GM23338 (cell line): ENCODE measurements at regions not wholly inside any gene's neighbourhood (a gene's known extent, or its start where the extent isn't known, plus 50 kb on each side); places are given as distances from the start of the nearest gene placed in this dataset.

Experiments
- ATAC-seq: fragments of 200-7000 bp; cut with Tn5 transposase; 3 replicates; pipeline ENCODE4 v1.9.1; 2020
- DNase-seq: peaks from one replicate; pipeline ENCODE4 v3.0.0-alpha.2; 2015; ENCODE audit warnings: low spot score
- H2AFZ ChIP-seq: fragments of 200-600 bp; sonication (generic); 2 replicates; pipeline ENCODE4 v1.8.0; 2016; ENCODE audit warnings: antibody characterized with exemption, mild to moderate bottlenecking, moderate library complexity
- H3F3A ChIP-seq: fragments of 200-600 bp; sonication (generic); replicated peaks from 2 replicates; pipeline ENCODE4 v1.8.0; 2017; ENCODE audit warnings: antibody characterized with exemption, mixed run types, low read depth
- H3K27ac ChIP-seq: fragments of 200-600 bp; sonication (generic); 2 replicates; pipeline ENCODE4 v1.6.1; 2016; ENCODE audit warnings: low read depth
- H3K27me3 ChIP-seq: fragments of 200-600 bp; sonication (generic); 2 replicates; pipeline ENCODE4 v1.8.0; 2016; ENCODE audit warnings: mild to moderate bottlenecking, mixed run types, moderate library complexity; ENCODE audit not compliant: insufficient read depth
- H3K36me3 ChIP-seq: fragments of 200-600 bp; sonication (generic); 2 replicates; pipeline ENCODE4 v1.8.0; 2016; ENCODE audit warnings: mild to moderate bottlenecking; ENCODE audit not compliant: insufficient read depth
- H3K4me1 ChIP-seq: fragments of 200-600 bp; sonication (generic); 2 replicates; pipeline ENCODE4 v1.8.0; 2016; ENCODE audit warnings: mild to moderate bottlenecking, moderate library complexity; ENCODE audit not compliant: insufficient read depth
- H3K4me2 ChIP-seq: fragments of 200-600 bp; sonication (generic); 2 replicates; pipeline ENCODE4 v1.7.1; 2017; ENCODE audit warnings: mixed run types
- H3K4me3 ChIP-seq: fragments of 200-600 bp; sonication (generic); 2 replicates; pipeline ENCODE4 v1.6.1; 2016; ENCODE audit warnings: mixed run types
- H3K79me2 ChIP-seq: fragments of 200-600 bp; sonication (generic); replicated peaks from 2 replicates; pipeline ENCODE4 v1.8.0; 2017; ENCODE audit warnings: mild to moderate bottlenecking; ENCODE audit not compliant: insufficient read depth
- H3K9me2 ChIP-seq: fragments of 200-600 bp; sonication (generic); 2 replicates; pipeline ENCODE4 v1.8.0; 2017; ENCODE audit not compliant: insufficient read depth
- H4K20me1 ChIP-seq: fragments of 200-600 bp; sonication (generic); replicated peaks from 2 replicates; pipeline ENCODE4 v1.8.0; 2017; ENCODE audit warnings: mild to moderate bottlenecking; ENCODE audit not compliant: insufficient read depth
- H3K27ac Mint-ChIP-seq: 2 replicates; pipeline ENCODE4 v1.8.0; 2020; ENCODE audit warnings: inconsistent platforms, mild to moderate bottlenecking, moderate library complexity, mixed read lengths
- H3K27me3 Mint-ChIP-seq: 3 replicates; pipeline ENCODE4 v1.8.0; 2022; ENCODE audit warnings: low read depth, mild to moderate bottlenecking, moderate library complexity, mixed read lengths, inconsistent platforms; ENCODE audit not compliant: insufficient read depth, poor library complexity
- H3K36me3 Mint-ChIP-seq: 3 replicates; pipeline ENCODE4 v1.8.0; 2021; ENCODE audit warnings: low read depth, mild to moderate bottlenecking, inconsistent platforms, moderate library complexity, mixed read lengths
- H3K4me1 Mint-ChIP-seq: 3 replicates; pipeline ENCODE4 v1.8.0; 2020; ENCODE audit warnings: mild to moderate bottlenecking, inconsistent platforms, mixed read lengths
- H3K4me3 Mint-ChIP-seq: 3 replicates; pipeline ENCODE4 v1.8.0; 2021; ENCODE audit warnings: moderate library complexity, mild to moderate bottlenecking, inconsistent platforms, mixed read lengths
- H3K9me3 Mint-ChIP-seq: 3 replicates; pipeline ENCODE4 v1.8.0; 2020; ENCODE audit warnings: moderate library complexity, mild to moderate bottlenecking, inconsistent platforms, mixed read lengths
- CREB1 ChIP-seq: fragments of 250-450 bp; sonication (Bioruptor Pico); IDR thresholded peaks from 2 replicates; pipeline ENCODE4 v1.5.0; 2020; ENCODE audit warnings: low read depth, mild to moderate bottlenecking, moderate library complexity
- EZH2 ChIP-seq: fragments of 200-600 bp; sonication (generic); IDR thresholded peaks from one replicate; pipeline ENCODE4 v1.8.0; 2017; ENCODE audit warnings: antibody characterized with exemption, mild to moderate bottlenecking, low read depth; ENCODE audit not compliant: unreplicated experiment
- EZH2phosphoT487 ChIP-seq: fragments of 200-600 bp; sonication (generic); IDR thresholded peaks from one replicate; pipeline ENCODE4 v1.8.1; 2018; ENCODE audit warnings: antibody characterized with exemption; ENCODE audit not compliant: unreplicated experiment
- JUNB ChIP-seq: IDR thresholded peaks from one replicate; pipeline ENCODE4 v1.6.1; 2016; ENCODE audit warnings: antibody characterized with exemption; ENCODE audit not compliant: unreplicated experiment
- NANOG ChIP-seq: IDR thresholded peaks from 2 replicates; pipeline ENCODE4 v1.6.1; 2016; ENCODE audit warnings: antibody characterized with exemption, borderline replicate concordance
- POLR2AphosphoS5 ChIP-seq: IDR thresholded peaks from 2 replicates; pipeline ENCODE4 v1.6.1; 2016; ENCODE audit warnings: antibody characterized with exemption, low read depth
- STAT1 ChIP-seq: IDR thresholded peaks from one replicate; pipeline ENCODE4 v1.6.1; 2016; ENCODE audit warnings: antibody characterized with exemption; ENCODE audit not compliant: unreplicated experiment
- ZNF114 ChIP-seq: fragments of 250-450 bp; sonication (Bioruptor Pico); IDR thresholded peaks from 2 replicates; pipeline ENCODE4 v1.5.0; 2020; ENCODE audit warnings: mild to moderate bottlenecking, moderate library complexity
- ZNF331 ChIP-seq: fragments of 250-450 bp; sonication (Bioruptor Pico); IDR thresholded peaks from 2 replicates; pipeline ENCODE4 v1.5.0; 2020; ENCODE audit warnings: low read depth, mild to moderate bottlenecking, moderate library complexity
- TF ChIP-seq, protein P1 (sequence below), 2 experiments: fragments of 200-600 bp in 1 of 2; sonication (generic) in 1 of 2; conservative IDR thresholded peaks; 2 replicates each; pipeline versions ENCODE4 v1.5.1 to v1.6.1; 2016 to 2017; ENCODE audit warnings: antibody characterized with exemption in 2 of 2, low read depth in 2 of 2, mild to moderate bottlenecking in 2 of 2, moderate library complexity in 1 of 2
- TF ChIP-seq, protein P2 (sequence below): fragments of 250-450 bp; sonication (Bioruptor Pico); IDR thresholded peaks from 2 replicates; pipeline ENCODE4 v1.5.0; 2020; ENCODE audit warnings: mild to moderate bottlenecking, moderate library complexity
- TF ChIP-seq, protein P3 (sequence below): IDR thresholded peaks from one replicate; pipeline ENCODE4 v1.6.1; 2018; ENCODE audit warnings: antibody characterized with exemption; ENCODE audit not compliant: unreplicated experiment
- TF ChIP-seq, protein P4 (sequence below): IDR thresholded peaks from 2 replicates; pipeline ENCODE4 v1.6.1; 2016; ENCODE audit warnings: antibody characterized with exemption

DNA sequence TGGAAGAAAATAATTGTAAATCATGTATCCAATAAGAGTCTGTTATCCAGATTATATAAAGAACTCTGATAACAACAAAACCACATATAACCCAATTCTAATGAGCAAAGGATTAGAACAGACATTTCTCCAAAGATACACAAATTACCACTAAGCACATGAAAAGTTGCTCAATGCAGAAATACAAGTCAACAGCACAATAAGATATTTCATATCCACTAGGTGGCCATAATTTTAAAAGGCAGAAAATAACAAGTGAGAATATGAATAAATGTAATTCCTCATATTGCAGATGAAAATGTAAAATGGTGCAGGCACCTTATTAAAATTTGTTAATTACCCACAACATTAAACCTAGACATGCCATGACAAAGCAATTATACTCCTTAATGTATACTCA is 73.9 kb upstream of the ZCCHC13 start (continued):
- TF ChIP-seq EZH2, result no peak
- TF ChIP-seq ZNF114 (CRISPR knock-in tag), result no peak
- TF ChIP-seq STAT1, result no peak
- TF ChIP-seq EZH2phosphoT487, result no peak

DNA sequence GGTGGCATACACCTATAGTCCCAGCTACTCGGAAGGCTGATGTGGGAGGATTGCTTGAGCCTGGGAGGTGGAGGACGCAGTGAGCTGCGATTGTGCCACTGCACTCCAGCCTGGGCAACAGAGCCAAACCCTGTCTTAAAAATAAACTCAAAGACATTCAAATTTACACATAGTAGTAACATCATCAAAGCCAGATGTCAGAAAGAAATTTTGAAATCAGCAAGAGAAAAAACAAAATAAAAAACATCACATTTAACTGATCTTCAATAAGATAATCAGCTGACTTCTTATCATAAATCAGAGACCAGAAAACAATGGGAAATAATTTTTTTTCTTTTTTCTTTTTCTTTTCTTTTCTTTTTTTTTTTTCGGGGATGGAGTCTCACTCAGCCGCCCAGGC is 78.9 kb upstream of the ZCCHC13 start:
- no peak for TF ChIP-seq CREB1 (CRISPR knock-in tag)
- TF ChIP-seq, protein P1, sequence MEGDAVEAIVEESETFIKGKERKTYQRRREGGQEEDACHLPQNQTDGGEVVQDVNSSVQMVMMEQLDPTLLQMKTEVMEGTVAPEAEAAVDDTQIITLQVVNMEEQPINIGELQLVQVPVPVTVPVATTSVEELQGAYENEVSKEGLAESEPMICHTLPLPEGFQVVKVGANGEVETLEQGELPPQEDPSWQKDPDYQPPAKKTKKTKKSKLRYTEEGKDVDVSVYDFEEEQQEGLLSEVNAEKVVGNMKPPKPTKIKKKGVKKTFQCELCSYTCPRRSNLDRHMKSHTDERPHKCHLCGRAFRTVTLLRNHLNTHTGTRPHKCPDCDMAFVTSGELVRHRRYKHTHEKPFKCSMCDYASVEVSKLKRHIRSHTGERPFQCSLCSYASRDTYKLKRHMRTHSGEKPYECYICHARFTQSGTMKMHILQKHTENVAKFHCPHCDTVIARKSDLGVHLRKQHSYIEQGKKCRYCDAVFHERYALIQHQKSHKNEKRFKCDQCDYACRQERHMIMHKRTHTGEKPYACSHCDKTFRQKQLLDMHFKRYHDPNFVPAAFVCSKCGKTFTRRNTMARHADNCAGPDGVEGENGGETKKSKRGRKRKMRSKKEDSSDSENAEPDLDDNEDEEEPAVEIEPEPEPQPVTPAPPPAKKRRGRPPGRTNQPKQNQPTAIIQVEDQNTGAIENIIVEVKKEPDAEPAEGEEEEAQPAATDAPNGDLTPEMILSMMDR (conservative IDR thresholded peaks at IDR 0.05; ENCODE audit: low read depth in 2 of 2), result no peak
- TF ChIP-seq, protein P2, sequence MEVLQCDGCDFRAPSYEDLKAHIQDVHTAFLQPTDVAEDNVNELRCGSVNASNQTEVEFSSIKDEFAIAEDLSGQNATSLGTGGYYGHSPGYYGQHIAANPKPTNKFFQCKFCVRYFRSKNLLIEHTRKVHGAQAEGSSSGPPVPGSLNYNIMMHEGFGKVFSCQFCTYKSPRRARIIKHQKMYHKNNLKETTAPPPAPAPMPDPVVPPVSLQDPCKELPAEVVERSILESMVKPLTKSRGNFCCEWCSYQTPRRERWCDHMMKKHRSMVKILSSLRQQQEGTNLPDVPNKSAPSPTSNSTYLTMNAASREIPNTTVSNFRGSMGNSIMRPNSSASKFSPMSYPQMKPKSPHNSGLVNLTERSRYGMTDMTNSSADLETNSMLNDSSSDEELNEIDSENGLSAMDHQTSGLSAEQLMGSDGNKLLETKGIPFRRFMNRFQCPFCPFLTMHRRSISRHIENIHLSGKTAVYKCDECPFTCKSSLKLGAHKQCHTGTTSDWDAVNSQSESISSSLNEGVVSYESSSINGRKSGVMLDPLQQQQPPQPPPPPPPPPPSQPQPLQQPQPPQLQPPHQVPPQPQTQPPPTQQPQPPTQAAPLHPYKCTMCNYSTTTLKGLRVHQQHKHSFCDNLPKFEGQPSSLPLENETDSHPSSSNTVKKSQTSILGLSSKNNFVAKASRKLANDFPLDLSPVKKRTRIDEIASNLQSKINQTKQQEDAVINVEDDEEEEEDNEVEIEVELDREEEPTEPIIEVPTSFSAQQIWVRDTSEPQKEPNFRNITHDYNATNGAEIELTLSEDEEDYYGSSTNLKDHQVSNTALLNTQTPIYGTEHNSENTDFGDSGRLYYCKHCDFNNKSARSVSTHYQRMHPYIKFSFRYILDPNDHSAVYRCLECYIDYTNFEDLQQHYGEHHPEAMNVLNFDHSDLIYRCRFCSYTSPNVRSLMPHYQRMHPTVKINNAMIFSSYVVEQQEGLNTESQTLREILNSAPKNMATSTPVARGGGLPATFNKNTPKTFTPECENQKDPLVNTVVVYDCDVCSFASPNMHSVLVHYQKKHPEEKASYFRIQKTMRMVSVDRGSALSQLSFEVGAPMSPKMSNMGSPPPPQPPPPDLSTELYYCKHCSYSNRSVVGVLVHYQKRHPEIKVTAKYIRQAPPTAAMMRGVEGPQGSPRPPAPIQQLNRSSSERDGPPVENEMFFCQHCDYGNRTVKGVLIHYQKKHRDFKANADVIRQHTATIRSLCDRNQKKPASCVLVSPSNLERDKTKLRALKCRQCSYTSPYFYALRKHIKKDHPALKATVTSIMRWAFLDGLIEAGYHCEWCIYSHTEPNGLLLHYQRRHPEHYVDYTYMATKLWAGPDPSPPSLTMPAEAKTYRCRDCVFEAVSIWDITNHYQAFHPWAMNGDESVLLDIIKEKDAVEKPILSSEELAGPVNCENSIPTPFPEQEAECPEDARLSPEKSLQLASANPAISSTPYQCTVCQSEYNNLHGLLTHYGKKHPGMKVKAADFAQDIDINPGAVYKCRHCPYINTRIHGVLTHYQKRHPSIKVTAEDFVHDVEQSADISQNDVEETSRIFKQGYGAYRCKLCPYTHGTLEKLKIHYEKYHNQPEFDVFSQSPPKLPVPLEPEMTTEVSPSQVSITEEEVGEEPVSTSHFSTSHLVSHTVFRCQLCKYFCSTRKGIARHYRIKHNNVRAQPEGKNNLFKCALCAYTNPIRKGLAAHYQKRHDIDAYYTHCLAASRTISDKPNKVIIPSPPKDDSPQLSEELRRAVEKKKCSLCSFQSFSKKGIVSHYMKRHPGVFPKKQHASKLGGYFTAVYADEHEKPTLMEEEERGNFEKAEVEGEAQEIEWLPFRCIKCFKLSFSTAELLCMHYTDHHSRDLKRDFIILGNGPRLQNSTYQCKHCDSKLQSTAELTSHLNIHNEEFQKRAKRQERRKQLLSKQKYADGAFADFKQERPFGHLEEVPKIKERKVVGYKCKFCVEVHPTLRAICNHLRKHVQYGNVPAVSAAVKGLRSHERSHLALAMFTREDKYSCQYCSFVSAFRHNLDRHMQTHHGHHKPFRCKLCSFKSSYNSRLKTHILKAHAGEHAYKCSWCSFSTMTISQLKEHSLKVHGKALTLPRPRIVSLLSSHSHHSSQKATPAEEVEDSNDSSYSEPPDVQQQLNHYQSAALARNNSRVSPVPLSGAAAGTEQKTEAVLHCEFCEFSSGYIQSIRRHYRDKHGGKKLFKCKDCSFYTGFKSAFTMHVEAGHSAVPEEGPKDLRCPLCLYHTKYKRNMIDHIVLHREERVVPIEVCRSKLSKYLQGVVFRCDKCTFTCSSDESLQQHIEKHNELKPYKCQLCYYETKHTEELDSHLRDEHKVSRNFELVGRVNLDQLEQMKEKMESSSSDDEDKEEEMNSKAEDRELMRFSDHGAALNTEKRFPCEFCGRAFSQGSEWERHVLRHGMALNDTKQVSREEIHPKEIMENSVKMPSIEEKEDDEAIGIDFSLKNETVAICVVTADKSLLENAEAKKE (CRISPR knock-in tag), result no peak
- TF ChIP-seq, protein P3, sequence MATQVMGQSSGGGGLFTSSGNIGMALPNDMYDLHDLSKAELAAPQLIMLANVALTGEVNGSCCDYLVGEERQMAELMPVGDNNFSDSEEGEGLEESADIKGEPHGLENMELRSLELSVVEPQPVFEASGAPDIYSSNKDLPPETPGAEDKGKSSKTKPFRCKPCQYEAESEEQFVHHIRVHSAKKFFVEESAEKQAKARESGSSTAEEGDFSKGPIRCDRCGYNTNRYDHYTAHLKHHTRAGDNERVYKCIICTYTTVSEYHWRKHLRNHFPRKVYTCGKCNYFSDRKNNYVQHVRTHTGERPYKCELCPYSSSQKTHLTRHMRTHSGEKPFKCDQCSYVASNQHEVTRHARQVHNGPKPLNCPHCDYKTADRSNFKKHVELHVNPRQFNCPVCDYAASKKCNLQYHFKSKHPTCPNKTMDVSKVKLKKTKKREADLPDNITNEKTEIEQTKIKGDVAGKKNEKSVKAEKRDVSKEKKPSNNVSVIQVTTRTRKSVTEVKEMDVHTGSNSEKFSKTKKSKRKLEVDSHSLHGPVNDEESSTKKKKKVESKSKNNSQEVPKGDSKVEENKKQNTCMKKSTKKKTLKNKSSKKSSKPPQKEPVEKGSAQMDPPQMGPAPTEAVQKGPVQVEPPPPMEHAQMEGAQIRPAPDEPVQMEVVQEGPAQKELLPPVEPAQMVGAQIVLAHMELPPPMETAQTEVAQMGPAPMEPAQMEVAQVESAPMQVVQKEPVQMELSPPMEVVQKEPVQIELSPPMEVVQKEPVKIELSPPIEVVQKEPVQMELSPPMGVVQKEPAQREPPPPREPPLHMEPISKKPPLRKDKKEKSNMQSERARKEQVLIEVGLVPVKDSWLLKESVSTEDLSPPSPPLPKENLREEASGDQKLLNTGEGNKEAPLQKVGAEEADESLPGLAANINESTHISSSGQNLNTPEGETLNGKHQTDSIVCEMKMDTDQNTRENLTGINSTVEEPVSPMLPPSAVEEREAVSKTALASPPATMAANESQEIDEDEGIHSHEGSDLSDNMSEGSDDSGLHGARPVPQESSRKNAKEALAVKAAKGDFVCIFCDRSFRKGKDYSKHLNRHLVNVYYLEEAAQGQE, result no peak
- no peak for TF ChIP-seq ZNF331 (CRISPR knock-in tag)
- no peak for TF ChIP-seq EZH2
- TF ChIP-seq, protein P4, sequence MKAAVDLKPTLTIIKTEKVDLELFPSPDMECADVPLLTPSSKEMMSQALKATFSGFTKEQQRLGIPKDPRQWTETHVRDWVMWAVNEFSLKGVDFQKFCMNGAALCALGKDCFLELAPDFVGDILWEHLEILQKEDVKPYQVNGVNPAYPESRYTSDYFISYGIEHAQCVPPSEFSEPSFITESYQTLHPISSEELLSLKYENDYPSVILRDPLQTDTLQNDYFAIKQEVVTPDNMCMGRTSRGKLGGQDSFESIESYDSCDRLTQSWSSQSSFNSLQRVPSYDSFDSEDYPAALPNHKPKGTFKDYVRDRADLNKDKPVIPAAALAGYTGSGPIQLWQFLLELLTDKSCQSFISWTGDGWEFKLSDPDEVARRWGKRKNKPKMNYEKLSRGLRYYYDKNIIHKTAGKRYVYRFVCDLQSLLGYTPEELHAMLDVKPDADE, result no peak
- no peak for TF ChIP-seq POLR2AphosphoS5
- TF ChIP-seq ZNF114 (CRISPR knock-in tag), result no peak
- TF ChIP-seq JUNB, result no peak
- TF ChIP-seq NANOG, result no peak
- TF ChIP-seq STAT1, result no peak
- no peak for TF ChIP-seq EZH2phosphoT487
- Mint-ChIP-seq H3K4me1 (peaks cover 11% of the 10 kb centered on the region; the same call in 1 of the 3 replicates), H3K27ac (no peak overlapping the region), H3K36me3 (peaks cover 11% of the 10 kb centered on the region), H3K27me3 (peaks cover 2% of the 10 kb centered on the region), H3K4me3 (no peak overlapping the region), H3K9me3 (no peaks in the 10 kb centered on the region)
- no peaks in the 10 kb centered on the region for H3K36me3 ChIP-seq
- H3K27me3 ChIP-seq, result no peaks in the 10 kb centered on the region
- peaks cover 56% of the 10 kb centered on the region for H3K79me2 ChIP-seq
- H3K4me3 ChIP-seq, result no peak overlapping the region
- no peaks in the 10 kb centered on the region for H3K9me2 ChIP-seq
- no peak overlapping the region for H3K27ac ChIP-seq
- H3K4me2 ChIP-seq, result no peak overlapping the region
- ATAC-seq (no peak), DNase-seq (no peak)
- H2AFZ ChIP-seq, result no peak overlapping the region
- H4K20me1 ChIP-seq, result peaks cover 6% of the 10 kb centered on the region; the same call in 1 of the 2 replicates
- H3K4me1 ChIP-seq, result peaks cover 15% of the 10 kb centered on the region
- H3F3A ChIP-seq, result no peaks in the 10 kb centered on the region
